ENCODE measurements at regions not wholly inside any gene's neighbourhood (a gene's known extent, or its start where the extent isn't known, plus 50 kb on each side); places are given as distances from the start of the nearest gene placed in this dataset.

- no peak for TF ChIP-seq POLR2AphosphoS5 (IDR thresholded peaks at IDR 0.05; ENCODE audit: low read depth, low read length)
- TF ChIP-seq EZH2 (IDR thresholded peaks at IDR 0.05; ENCODE audit: low read depth, low read length, severe bottlenecking) = no peak
- no peak for TF ChIP-seq CTCF (IDR thresholded peaks at IDR 0.05; ENCODE audit: control extremely low read depth in 1 of 3, insufficient read depth in 1 of 3, low read depth in 1 of 3, low read length in 3 of 3)
- TF ChIP-seq HDAC2 (IDR thresholded peaks at IDR 0.05; ENCODE audit: borderline replicate concordance in 1 of 2, low read depth in 2 of 2, low read length in 2 of 2) = no peak
- no peak for TF ChIP-seq GTF2F1 (IDR thresholded peaks at IDR 0.05; ENCODE audit: borderline replicate concordance, low read depth, low read length)
- no peak for TF ChIP-seq EP300 (IDR thresholded peaks at IDR 0.05; ENCODE audit: borderline replicate concordance in 1 of 2, low read depth in 2 of 2, low read length in 2 of 2)
- TF ChIP-seq POLR2A (IDR thresholded peaks at IDR 0.05; ENCODE audit: control extremely low read depth in 1 of 2, low read depth in 2 of 2, low read length in 2 of 2) = no peak
- no peak for TF ChIP-seq MAFK (IDR thresholded peaks at IDR 0.05; ENCODE audit: low read depth, low read length)
- TF ChIP-seq RXRA (IDR thresholded peaks at IDR 0.05; ENCODE audit: insufficient read depth, low read depth, low read length) = no peak
- TF ChIP-seq SP1 (IDR thresholded peaks at IDR 0.05; ENCODE audit: low read depth, low read length) = no peak
Observed at GRCh38 chr5:7330256-7330655, 65.7 kb upstream of the ADCY2 start.

Measured in H1 (cell line).